Right lobe of liver (tissue), 4 donors: ENCODE measurements at regions not wholly inside any gene's neighbourhood (a gene's known extent, or its start where the extent isn't known, plus 50 kb on each side); places are given as distances from the start of the nearest gene placed in this dataset.

Experiments used
- CTCF ChIP-seq, 4 donors: fragments of 200-600 bp in 3 of 4; fragments of 450-650 bp in 1 of 4; IDR thresholded peaks; one replicate each; pipeline versions ENCODE4 v1.5.1 to v1.8.0; 2016 to 2022; ENCODE audit warnings: antibody characterized with exemption in 4 of 4, mild to moderate bottlenecking in 2 of 4
- POLR2A ChIP-seq: fragments of 450-650 bp; IDR thresholded peaks from one replicate; pipeline ENCODE4 v1.6.1; 2017; ENCODE audit warnings: antibody characterized with exemption, mild to moderate bottlenecking
- donor health status: DM: no; HTN: no; CAD: no.
- donor health status: DM: no; HTN: no; CAD: no.
- donor health status: DM: no; HTN: yes; CAD: no.

DNA sequence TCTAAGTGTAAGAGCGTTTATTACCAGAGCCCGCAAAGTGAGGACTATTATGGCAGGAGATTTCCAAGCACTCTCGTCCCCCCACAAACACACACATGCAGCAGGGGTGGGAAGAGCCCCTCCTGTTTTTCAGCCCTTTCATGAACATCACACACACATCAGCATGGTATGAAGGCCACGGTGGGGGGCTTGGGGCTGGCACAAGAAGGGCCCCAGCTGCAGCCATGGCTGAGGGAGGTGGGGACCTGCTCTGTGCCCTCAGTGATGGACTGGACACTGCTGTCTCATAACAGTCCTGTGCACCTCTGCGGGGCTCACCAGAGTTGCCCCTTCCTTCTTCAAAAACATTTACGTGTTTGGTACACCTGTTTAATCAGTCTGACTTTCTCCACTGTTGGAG is 650.7 kb downstream of the BRD1 start:
- no peak for TF ChIP-seq CTCF (IDR thresholded peaks at IDR 0.05)
- no peak for TF ChIP-seq POLR2A
